Bronchial epithelial cell (primary cell): ENCODE measurements at regions not wholly inside any gene's neighbourhood (a gene's known extent, or its start where the extent isn't known, plus 50 kb on each side); places are given as distances from the start of the nearest gene placed in this dataset.
A peak's percentile ranks its signal among the peaks of the same experiment; 100 is the strongest.

ENCODE experiments used
- DNase-seq: peaks from one replicate; pipeline ENCODE4 v3.0.0-alpha.2; 2010; ENCODE audit warnings: low read depth
- FAIRE-seq: peaks from 2 replicates; lab custom pipeline; 2011; peaks lifted over from hg19 to GRCh38; lab: Jason Lieb, UNC
- H3K27me3 ChIP-seq: 2 replicates; pipeline ENCODE4 v1.5.1; 2011; ENCODE audit warnings: low read length; ENCODE audit not compliant: control insufficient read depth, insufficient read depth
- H3K36me3 ChIP-seq: 2 replicates; pipeline ENCODE4 v1.5.1; 2011; ENCODE audit warnings: low read length; ENCODE audit not compliant: control insufficient read depth, insufficient read depth
- H3K4me3 ChIP-seq: 2 replicates; pipeline ENCODE4 v1.5.1; 2011; ENCODE audit warnings: mild to moderate bottlenecking, low read depth, low read length, control low read depth
- CTCF ChIP-seq: IDR thresholded peaks from 2 replicates; pipeline ENCODE4 v1.5.1; 2011; ENCODE audit warnings: mild to moderate bottlenecking, moderate library complexity, low read length, control low read depth, inconsistent platforms; ENCODE audit not compliant: insufficient read depth, severe bottlenecking

GRCh38 chr2:185952100-185952499 is 213.5 kb downstream of the FSIP2 start:
- DNase-seq (peak; percentile 79), FAIRE-seq (no peak)
- TF ChIP-seq CTCF: no peak

GRCh38 chr2:185954389-185954788 is 215.8 kb downstream of the FSIP2 start:
- TF ChIP-seq CTCF: no peak
- H3K36me3 ChIP-seq: no peaks in the 10 kb centered on the region
- H3K4me3 ChIP-seq: no peak overlapping the region
- FAIRE-seq (no peak), DNase-seq (no peak)
- H3K27me3 ChIP-seq: no peaks in the 10 kb centered on the region

More at GRCh38 chr2:185952100-185952499, 213.5 kb downstream of the FSIP2 start:
- H3K4me3 ChIP-seq: no peak overlapping the region
- H3K36me3 ChIP-seq: no peaks in the 10 kb centered on the region
- no peaks in the 10 kb centered on the region for H3K27me3 ChIP-seq

GRCh38 chr2:185955050-185955449 is 216.4 kb downstream of the FSIP2 start:
- no peaks in the 10 kb centered on the region for H3K27me3 ChIP-seq
- no peak for TF ChIP-seq CTCF
- no peaks in the 10 kb centered on the region for H3K36me3 ChIP-seq
- H3K4me3 ChIP-seq: no peak overlapping the region
- DNase-seq: no peak
- FAIRE-seq: no peak

GRCh38 chr2:185967335-185967734 is 228.7 kb downstream of the FSIP2 start:
- Histone ChIP-seq H3K27me3 (no peaks in the 10 kb centered on the region), H3K36me3 (no peaks in the 10 kb centered on the region), H3K4me3 (no peak overlapping the region)
- no peak for TF ChIP-seq CTCF
- FAIRE-seq: no peak
- DNase-seq: no peak

GRCh38 chr2:185970148-185970852 is 231.7 kb downstream of the FSIP2 start:
- no peak for TF ChIP-seq CTCF
- peak; percentile 50 for FAIRE-seq

More at GRCh38 chr2:185970148-185970852, 231.7 kb downstream of the FSIP2 start:
- Histone ChIP-seq H3K36me3 (no peaks in the 10 kb centered on the region), H3K4me3 (no peak overlapping the region), H3K27me3 (no peaks in the 10 kb centered on the region)
- peak; percentile 80 for DNase-seq
